Body of pancreas (tissue), 4 donors: ENCODE measurements at regions not wholly inside any gene's neighbourhood (a gene's known extent, or its start where the extent isn't known, plus 50 kb on each side); places are given as distances from the start of the nearest gene placed in this dataset.

Experiments
- ATAC-seq: fragments of 150-250 bp; one replicate; pipeline ENCODE4 v1.9.1; 2016
- DNase-seq, 4 donors: peaks; one replicate each; pipeline ENCODE4 v3.0.0-alpha.2; 2019
- H3K27ac ChIP-seq, 4 donors: fragments of 200-600 bp; sonication (generic); 1 replicate in 3 of 4; 2 replicates in 1 of 4; pipeline versions ENCODE4 v1.5.1 to v1.6.1; 2016 to 2019; ENCODE audit warnings: mild to moderate bottlenecking in 1 of 4, mixed read lengths in 1 of 4, moderate library complexity in 1 of 4
- H3K27me3 ChIP-seq, 2 donors: fragments of 200-600 bp; sonication (generic); one replicate each; pipeline ENCODE4 v1.6.0; 2016; ENCODE audit warnings: mild to moderate bottlenecking in 1 of 2
- H3K36me3 ChIP-seq, 2 donors: fragments of 200-600 bp; sonication (generic); replicated peaks in 1 of 2; 2 replicates each; pipeline ENCODE4 v1.5.1; 2016; ENCODE audit warnings: low read depth in 2 of 2; ENCODE audit not compliant: insufficient read depth in 1 of 2
- H3K4me1 ChIP-seq: fragments of 200-600 bp; sonication (generic); one replicate; pipeline ENCODE4 v1.6.0; 2016
- H3K4me3 ChIP-seq, 2 donors: fragments of 200-600 bp; sonication (generic); 1 replicate in 1 of 2; 2 replicates in 1 of 2; pipeline ENCODE4 v1.5.1; 2016 to 2019
- H3K9me3 ChIP-seq, 3 donors: fragments of 200-600 bp; sonication (generic); 1 replicate in 2 of 3; 2 replicates in 1 of 3; pipeline ENCODE4 v1.5.1; 2016
- CTCF ChIP-seq, 7 experiments: fragments of 450-650 bp in 4 of 7; fragments of 200-600 bp in 3 of 7; sonication (generic) in 3 of 7; IDR thresholded peaks; one replicate each; pipeline ENCODE4 v1.5.1; 2016 to 2019; ENCODE audit warnings: antibody characterized with exemption in 7 of 7
- POLR2A ChIP-seq, 3 donors: fragments of 450-650 bp; IDR thresholded peaks; one replicate each; pipeline ENCODE4 v1.6.1; 2016; ENCODE audit warnings: antibody characterized with exemption in 3 of 3, mild to moderate bottlenecking in 2 of 3
- WGBS, 2 donors: methylation state at CpG; one replicate each; pipeline ENCODE4 v1.1.5; 2017; 5-methylcytosine and 5-hydroxymethylcytosine counted together
- intact Hi-C: fragments of 100-400 bp; cut with DNase I; formaldehyde crosslinking; loops from one replicate; pipeline ENCODE4 v1.15.1; 2023

- intact Hi-C loops, result no loop called here
- no peak for ATAC-seq
- Histone ChIP-seq H3K27me3 (no peaks in the 10 kb centered on the region), H3K4me1 (no peaks in the 10 kb centered on the region), H3K4me3 (no peak overlapping the region), H3K27ac (no peak overlapping the region), H3K9me3 (no peaks in the 10 kb centered on the region), H3K36me3 (no peaks in the 10 kb centered on the region)
- TF ChIP-seq POLR2A (IDR thresholded peaks at IDR 0.05) (no peak), CTCF (IDR thresholded peaks at IDR 0.05) (no peak)
- WGBS, 2 donors, result 68 to 74% methylated on average over 14 to 15 of the region's 15 CpGs
- DNase-seq, result no peak
These were observed 86.7 kb upstream of the UQCRFS1 start for GRCh38 chr19:29299416-29300380.

- H3K4me1 ChIP-seq, result no peaks in the 10 kb centered on the region
- intact Hi-C loops, result no loop called here
- no peak overlapping the region for H3K27ac ChIP-seq
- DNase-seq (no peak), ATAC-seq (no peak)
- H3K36me3 ChIP-seq, result no peaks in the 10 kb centered on the region
- 59 to 75% methylated on average over 10 of the region's 10 CpGs for WGBS, 2 donors
- no peaks in the 10 kb centered on the region for H3K9me3 ChIP-seq
- no peak overlapping the region for H3K4me3 ChIP-seq
- TF ChIP-seq POLR2A (IDR thresholded peaks at IDR 0.05) (no peak), CTCF (IDR thresholded peaks at IDR 0.05) (no peak)
- no peaks in the 10 kb centered on the region for H3K27me3 ChIP-seq
These were observed 89.3 kb upstream of the UQCRFS1 start for GRCh38 chr19:29302002-29302928.

GRCh38 chr19:29303069-29303718 is 90.2 kb upstream of the UQCRFS1 start:
- 65 to 77% methylated on average over 11 of the region's 11 CpGs for WGBS, 2 donors
- no peaks in the 10 kb centered on the region for H3K9me3 ChIP-seq
- H3K27ac ChIP-seq, result no peak overlapping the region
- no peaks in the 10 kb centered on the region for H3K27me3 ChIP-seq
- ATAC-seq (no peak), DNase-seq (no peak)
- TF ChIP-seq CTCF (IDR thresholded peaks at IDR 0.05), result no peak
- no peak for TF ChIP-seq POLR2A (IDR thresholded peaks at IDR 0.05)
- no peaks in the 10 kb centered on the region for H3K36me3 ChIP-seq
- intact Hi-C loops, result no loop called here
- no peak overlapping the region for H3K4me3 ChIP-seq
- H3K4me1 ChIP-seq, result no peaks in the 10 kb centered on the region

- no peak for ATAC-seq
- Histone ChIP-seq H3K27ac (no peak overlapping the region), H3K27me3 (peaks cover 0 to under 1% of the 10 kb centered on the region in 2 donors), H3K4me1 (no peaks in the 10 kb centered on the region), H3K4me3 (no peak overlapping the region), H3K36me3 (no peaks in the 10 kb centered on the region), H3K9me3 (no peaks in the 10 kb centered on the region)
- TF ChIP-seq CTCF (IDR thresholded peaks at IDR 0.05) (no peak), POLR2A (IDR thresholded peaks at IDR 0.05) (no peak)
- DNase-seq, result no peak
- intact Hi-C loops, result no loop called here
- WGBS, 2 donors, result 50 to 58% methylated on average over 5 of the region's 5 CpGs
These were observed 90.8 kb upstream of the UQCRFS1 start for GRCh38 chr19:29303719-29304090.
